ENCODE measurements at regions not wholly inside any gene's neighbourhood (a gene's known extent, or its start where the extent isn't known, plus 50 kb on each side); places are given as distances from the start of the nearest gene placed in this dataset.

DNA sequence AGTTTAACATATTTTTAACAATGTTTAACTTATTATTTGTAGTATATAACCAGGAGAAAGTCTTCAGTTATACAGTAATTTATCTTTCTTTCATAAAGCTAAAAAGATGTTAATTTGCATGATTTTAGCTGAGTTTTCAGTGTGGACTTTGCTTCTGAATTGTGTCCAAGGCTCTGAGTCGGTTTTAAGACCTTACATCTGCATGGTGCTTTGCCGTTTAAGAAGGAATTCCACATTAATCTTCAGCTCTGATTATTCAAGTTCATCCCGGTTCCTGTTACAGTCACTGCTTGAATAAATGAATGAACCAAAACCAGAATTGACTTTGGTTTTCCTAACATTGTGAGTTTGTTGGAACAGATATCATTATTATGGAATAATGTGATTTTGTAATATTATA is 419.7 kb upstream of the RGPD4 start:
- no peak overlapping the region for H3K4me3 ChIP-seq (ENCODE audit: low read depth, low read length)
- DNase-seq (ENCODE audit: low read depth), result no peak

- DNase-seq (ENCODE audit: low read depth), result no peak
- no peak overlapping the region for H3K4me3 ChIP-seq (ENCODE audit: low read depth, low read length)
These were observed 418.7 kb upstream of the RGPD4 start for GRCh38 chr2:107407974-107408373.

GRCh38 chr2:107411267-107411666 is 415.4 kb upstream of the RGPD4 start:
- no peak for DNase-seq (ENCODE audit: low read depth)

DNA sequence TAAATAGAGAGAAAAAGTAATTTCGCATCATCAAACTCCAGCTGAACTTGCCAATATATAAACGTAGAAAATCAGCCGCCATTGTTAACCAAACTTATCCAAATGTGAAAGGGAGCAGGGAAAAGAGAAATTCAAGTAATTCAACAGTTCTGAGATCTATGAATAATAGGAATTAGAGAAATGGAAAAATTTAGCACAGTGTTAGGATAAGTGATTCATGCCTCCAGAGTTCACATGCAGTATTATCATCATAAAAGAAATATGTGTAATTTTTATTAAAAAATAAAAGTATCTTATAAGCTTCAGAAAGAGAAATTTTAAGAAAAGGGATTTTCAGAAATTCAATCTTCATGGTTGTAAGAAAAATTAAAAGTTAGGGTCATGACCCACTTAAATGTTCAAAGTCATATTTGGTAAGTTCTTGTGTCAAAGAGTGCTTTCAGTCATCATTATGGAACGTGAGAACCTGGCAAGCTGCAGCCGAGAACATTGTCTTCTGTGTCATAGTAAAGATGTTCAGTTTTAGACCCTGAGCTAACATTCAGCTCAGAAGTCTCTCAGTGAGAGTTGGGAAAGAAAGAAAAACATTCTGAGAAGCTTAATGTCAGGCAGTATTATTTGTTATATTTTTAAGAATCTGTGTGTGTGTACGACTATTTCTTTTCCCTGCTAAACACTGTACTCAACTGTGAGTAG is 414.3 kb upstream of the RGPD4 start:
- DNase-seq (ENCODE audit: low read depth), result peak; percentile 78
- H3K4me3 ChIP-seq (ENCODE audit: low read depth, low read length), result no peak overlapping the region

More at GRCh38 chr2:107411267-107411666, 415.4 kb upstream of the RGPD4 start:
- no peak overlapping the region for H3K4me3 ChIP-seq (ENCODE audit: low read depth, low read length)

DNA sequence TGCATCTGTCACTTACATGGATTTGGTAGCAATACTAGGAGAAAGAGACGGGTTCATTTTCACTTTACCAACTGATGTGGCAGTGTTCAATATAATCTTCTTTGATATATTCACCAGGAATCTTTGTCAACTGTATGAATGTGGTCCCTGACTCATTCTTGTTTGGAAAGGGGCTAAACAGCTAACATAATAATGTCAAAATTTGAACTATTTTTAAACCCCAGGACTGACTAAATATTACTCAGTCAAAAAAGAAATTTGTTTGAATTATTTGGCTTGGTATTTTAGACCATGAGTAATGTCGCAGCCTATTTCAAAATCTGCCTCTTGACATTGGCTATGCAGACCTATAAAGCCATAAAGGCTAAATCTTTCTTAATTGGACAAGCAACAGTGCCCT is 413.7 kb upstream of the RGPD4 start:
- H3K4me3 ChIP-seq (ENCODE audit: low read depth, low read length), result no peak overlapping the region
- peak; percentile 31 for DNase-seq (ENCODE audit: low read depth)

- no peak overlapping the region for H3K4me3 ChIP-seq (ENCODE audit: low read depth, low read length)
- DNase-seq (ENCODE audit: low read depth), result no peak
These were observed 412.3 kb upstream of the RGPD4 start for GRCh38 chr2:107414376-107414775.

- DNase-seq (ENCODE audit: low read depth), result no peak
- H3K4me3 ChIP-seq (ENCODE audit: low read depth, low read length), result no peak overlapping the region
These were observed 408.0 kb upstream of the RGPD4 start for GRCh38 chr2:107418708-107419107.

DNA sequence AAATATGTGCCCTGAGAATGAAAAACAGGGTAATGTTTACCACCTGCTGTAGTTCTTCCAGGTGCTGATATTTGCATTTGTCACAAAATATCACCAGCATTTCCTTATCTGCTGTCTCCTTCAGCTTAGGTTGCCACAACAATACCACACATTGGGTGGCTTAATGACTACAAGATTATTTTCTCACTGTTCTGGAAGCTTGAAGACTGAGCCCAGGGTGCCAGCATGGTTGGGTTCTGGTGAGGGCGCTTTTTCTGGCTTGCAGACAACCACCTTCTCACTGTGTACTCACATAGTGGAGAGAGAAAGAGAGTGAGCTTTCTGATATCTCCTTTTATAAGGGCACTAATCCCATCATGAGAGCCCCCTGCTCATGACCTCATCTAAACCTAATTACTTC is 407.5 kb upstream of the RGPD4 start:
- DNase-seq (ENCODE audit: low read depth), result no peak
- H3K4me3 ChIP-seq (ENCODE audit: low read depth, low read length), result no peak overlapping the region

GRCh38 chr2:107428781-107429180 is 397.9 kb upstream of the RGPD4 start:
- no peak overlapping the region for H3K4me3 ChIP-seq (ENCODE audit: low read depth, low read length)
- no peak for DNase-seq (ENCODE audit: low read depth)

DNA sequence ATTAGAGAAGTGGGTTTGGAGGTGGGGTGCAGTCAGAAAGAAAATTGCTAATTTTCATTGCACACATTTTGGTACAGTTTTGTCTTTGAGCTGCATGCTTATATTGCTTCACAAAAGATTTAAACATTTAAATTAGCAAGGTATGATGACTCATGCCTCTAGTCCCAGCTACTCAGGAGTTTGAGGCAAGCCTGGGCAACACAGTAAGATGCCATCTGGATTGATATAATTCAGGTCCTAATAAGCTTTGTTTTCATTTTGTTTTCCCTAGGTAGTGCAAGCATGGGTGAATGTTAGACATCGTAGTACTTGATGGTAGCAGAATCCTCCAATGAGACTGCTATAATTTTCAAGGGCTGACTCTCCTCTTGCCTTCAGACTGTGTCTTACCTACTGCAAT is 396.7 kb upstream of the RGPD4 start:
- no peak overlapping the region for H3K4me3 ChIP-seq (ENCODE audit: low read depth, low read length)
- no peak for DNase-seq (ENCODE audit: low read depth)

DNA sequence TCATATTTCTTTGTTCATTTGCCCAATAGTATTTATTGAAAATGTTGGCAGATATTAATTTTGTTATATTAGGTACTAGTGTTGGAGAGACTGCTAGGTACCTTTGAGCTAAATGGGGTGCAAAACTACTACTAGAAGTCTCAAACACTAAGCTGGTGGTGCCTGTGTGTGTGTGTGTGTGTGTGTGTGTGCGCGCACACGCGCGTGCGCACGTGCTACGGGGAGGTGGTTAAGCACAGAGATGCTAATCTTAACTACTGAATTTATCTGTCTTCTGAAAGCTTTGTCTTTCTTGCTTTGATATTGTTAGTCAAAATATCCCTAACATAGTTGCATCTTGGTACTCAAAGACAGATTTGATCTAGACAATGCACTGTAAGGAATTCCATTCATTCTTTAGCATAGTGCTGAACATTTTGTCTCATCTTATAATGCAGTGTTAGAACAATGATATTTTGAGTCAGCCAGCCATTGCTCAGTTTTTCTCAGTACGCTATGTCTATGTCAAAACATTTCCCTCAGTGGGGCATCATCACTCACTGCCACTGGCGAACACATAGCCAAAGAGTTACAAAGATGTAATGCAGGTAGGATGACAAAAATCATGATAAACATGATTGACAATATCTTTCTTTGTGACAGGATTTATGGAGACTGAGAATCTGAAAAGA is 396.0 kb upstream of the RGPD4 start:
- no peak overlapping the region for H3K4me3 ChIP-seq (ENCODE audit: low read depth, low read length)
- DNase-seq (ENCODE audit: low read depth), result no peak

DNA sequence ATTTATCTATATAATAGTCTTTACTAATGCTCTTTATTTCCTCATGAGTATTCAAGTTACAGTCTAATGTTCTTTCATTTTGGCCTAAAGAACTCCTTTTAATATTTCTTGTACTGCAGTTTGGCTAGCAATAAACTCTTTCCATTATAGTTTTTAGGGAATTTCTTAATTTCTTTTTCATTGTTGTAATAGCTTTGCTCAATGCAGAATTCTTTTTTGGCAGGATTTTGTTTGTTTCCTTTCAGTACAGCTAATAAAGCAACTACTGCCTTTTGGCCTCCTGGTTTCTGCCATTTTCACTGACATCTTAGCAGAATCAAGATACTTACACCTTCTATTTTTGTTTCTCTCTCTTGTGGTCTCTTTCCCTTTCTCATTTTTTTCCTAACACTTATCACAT is 390.4 kb upstream of the RGPD4 start:
- no peak for DNase-seq (ENCODE audit: low read depth)
- H3K4me3 ChIP-seq (ENCODE audit: low read depth, low read length), result no peak overlapping the region

DNA sequence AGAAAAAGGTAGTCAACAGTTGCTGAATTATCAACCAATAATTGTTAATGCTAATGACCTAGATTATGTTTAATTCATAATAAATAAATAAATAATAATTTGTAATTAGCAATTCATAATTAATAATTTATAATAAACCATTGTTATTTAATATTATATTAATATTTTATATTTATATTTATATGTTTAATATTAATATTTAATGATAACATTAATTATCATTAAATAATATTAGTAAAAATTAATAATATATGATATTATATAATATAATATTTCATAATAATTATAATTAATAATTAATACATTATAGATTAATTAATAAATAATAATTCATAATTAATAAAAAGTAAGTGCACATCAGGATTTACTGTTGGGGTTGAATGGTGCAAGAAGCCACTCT is 389.4 kb upstream of the RGPD4 start:
- no peak for DNase-seq (ENCODE audit: low read depth)
- H3K4me3 ChIP-seq (ENCODE audit: low read depth, low read length), result no peak overlapping the region

GRCh38 chr2:107437807-107438206 is 388.9 kb upstream of the RGPD4 start:
- DNase-seq (ENCODE audit: low read depth), result no peak
- H3K4me3 ChIP-seq (ENCODE audit: low read depth, low read length), result no peak overlapping the region

DNA sequence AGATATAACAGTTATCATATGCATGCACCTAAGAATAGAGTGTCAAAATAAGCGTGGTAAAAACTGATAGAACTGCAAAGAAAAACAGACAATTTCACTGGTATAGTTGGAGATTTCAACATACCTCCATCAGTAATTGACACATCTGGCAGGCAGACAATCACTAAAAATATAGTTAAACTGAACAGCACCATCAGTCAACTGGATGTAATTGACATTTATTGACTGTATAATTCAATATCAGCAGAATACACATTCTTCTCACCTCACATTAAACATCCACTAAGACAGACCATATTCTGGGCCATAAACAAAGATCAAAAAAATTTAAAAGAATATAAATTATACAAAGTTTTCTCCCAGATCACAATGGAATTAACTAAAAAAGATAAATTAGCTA is 378.5 kb upstream of the RGPD4 start:
- DNase-seq (ENCODE audit: low read depth), result no peak
- no peak overlapping the region for H3K4me3 ChIP-seq (ENCODE audit: low read depth, low read length)

GRCh38 chr2:107461301-107461700 is 365.4 kb upstream of the RGPD4 start:
- H3K4me3 ChIP-seq (ENCODE audit: low read depth, low read length), result no peak overlapping the region
- DNase-seq (ENCODE audit: low read depth), result no peak

DNA sequence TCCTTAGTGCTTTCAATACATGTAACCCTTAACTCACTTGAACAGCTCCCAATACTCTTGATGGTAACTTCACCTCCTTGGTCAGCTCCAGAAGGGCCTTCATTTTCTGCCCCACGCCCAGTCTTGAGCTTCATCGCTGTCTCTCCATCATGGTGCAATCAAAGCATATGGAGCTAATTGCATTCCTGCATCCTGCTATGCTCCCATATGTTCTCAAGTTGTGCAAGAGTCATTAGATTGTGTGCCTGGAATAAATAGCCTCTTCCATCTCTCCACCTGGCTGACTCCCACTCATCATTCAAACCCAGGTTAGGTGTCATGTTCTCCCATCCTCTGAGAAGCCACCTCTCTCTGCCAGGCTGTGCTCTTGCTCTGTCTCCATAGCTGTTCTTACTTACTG is 364.5 kb upstream of the RGPD4 start:
- DNase-seq (ENCODE audit: low read depth), result no peak
- no peak overlapping the region for H3K4me3 ChIP-seq (ENCODE audit: low read depth, low read length)

- no peak for DNase-seq (ENCODE audit: low read depth)
These were observed 360.5 kb upstream of the RGPD4 start for GRCh38 chr2:107466241-107466640.

DNA sequence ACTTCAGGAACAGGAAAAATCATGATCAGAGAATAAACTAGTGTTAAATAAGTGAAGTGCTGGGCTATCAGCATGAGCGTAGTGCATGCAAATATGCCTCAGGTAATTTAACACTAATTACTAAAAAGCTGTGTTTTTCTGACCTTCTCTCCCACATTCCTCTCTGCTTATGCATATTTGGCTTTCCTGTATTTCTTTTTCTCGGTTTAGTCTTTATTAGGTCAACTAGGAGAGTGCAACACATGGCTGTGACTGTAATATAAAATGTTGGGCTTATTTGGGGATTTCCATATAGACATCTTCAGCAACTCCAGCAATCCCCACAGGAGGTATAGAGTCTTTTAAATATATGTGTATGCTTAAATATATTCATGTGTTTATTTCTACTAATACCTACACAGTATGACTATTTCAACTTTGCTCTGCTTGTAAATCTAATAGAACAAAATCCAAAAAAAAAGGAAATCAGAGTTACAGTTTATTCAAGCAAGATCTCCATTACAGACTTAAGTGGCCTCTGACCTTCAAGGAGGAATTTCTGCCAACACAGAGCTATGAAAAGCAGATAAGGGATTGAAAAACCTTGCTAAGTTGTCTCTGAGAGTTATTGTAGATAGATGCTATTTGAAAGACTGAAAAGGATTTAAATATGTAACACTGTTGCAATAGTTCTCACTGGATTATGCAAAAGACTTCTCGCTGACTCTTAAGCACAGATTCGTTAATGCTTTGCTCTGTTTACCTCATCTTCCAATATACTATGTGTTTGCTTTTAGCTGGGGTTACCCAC is 359.5 kb upstream of the RGPD4 start:
- H3K4me3 ChIP-seq (ENCODE audit: low read depth, low read length), result no peak overlapping the region
- DNase-seq (ENCODE audit: low read depth), result no peak

More at GRCh38 chr2:107466241-107466640, 360.5 kb upstream of the RGPD4 start:
- no peak overlapping the region for H3K4me3 ChIP-seq (ENCODE audit: low read depth, low read length)

- H3K4me3 ChIP-seq (ENCODE audit: low read depth, low read length), result no peak overlapping the region
- DNase-seq (ENCODE audit: low read depth), result no peak
These were observed 357.2 kb upstream of the RGPD4 start for GRCh38 chr2:107469437-107469995.
